Stimulated activated CD8-positive, alpha-beta memory T cell treated with anti-CD3 and anti-CD28 coated beads, Interleukin-7, amount 100 ng/mL, for 1 hour (primary cell): ENCODE measurements at regions not wholly inside any gene's neighbourhood (a gene's known extent, or its start where the extent isn't known, plus 50 kb on each side); places are given as distances from the start of the nearest gene placed in this dataset.
"Not testable (repeated sequence)": the region's sequence is repeated elsewhere in the genome, so short reads cannot be mapped to it uniquely, and the experiment has no call there.

Experiments
- DNase-seq, 2 donors: peaks; one replicate each; pipeline ENCODE4 v3.0.0-alpha.2; 2020; ENCODE audit warnings: low read depth in 2 of 2

DNA sequence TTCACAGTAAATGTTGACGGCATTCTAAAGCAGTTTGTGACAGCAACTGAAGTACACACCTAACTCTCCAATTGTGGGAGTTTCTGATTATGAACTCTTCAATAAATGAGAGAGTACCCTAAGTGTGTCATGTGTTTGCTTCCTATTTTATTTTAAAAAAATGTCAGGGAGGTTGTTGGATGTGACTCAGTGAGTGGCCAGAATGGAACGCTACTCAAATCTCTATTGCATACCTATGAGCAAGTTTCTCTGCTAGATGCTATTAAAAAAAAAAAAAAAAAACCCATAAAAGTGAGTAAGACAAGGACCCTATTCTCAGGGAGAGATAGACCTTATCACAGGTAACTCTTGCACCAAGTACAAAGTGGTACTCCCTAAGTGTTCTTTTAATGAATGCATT lies 256.6 kb downstream of the BTG1 start:
- no peak for DNase-seq

DNA sequence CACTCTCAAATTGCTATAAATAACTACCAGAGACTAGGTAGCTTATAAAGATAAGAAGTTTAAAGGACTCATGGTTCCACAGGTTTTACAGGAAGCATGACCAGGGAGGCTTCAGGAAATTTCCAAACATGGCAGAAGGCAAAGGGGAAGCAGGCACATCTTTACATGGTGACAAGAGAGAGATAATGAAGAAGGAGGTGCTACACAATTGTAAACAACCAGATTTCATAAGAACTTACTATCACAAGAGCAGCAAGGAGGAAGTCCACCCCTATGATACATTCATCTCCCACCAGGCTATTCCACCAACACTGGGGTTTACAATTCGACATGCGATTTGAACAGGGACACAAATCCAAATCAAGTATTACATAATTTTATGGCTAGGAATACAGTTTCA lies 257.7 kb downstream of the BTG1 start:
- DNase-seq: no peak

DNA sequence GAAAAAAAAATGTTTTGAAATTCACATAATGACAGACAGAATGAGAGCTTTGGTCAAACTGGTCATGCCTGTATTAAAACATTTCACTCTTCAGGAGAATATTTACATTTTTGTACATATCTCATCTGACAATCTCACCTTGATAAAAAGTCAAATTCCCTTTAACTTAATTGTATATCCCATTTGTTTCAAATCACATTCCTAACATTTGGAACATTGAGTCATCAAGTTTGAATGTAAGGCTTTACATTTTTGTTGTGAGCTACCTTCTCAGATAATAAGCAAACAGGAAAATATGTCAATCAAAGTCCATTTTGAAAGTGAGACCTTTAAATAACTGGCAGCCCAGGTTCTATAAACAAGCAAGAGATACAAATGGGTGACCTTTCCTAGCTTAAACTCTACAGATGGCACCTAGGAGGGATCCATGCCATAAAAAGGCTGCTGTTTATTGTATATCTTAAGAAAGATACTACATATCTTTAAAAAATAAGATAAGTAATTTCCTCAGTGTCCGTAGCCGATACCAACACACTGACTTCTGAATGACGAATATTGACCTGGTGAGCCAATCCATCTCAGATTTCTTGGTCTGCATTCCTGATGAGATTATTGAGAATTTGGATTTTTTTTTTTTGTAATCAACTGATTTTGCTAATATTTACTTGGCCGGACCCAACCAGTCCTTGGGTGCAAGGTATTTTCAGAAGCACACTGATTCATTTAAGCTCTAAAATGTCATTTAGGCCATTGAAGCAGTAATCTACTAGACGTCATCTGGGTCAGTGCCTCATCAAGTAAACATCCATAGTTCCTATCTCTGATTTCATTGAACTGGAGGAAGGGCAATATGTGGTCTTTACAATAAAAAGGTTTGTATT lies 259.6 kb downstream of the BTG1 start:
- no peak for DNase-seq

DNA sequence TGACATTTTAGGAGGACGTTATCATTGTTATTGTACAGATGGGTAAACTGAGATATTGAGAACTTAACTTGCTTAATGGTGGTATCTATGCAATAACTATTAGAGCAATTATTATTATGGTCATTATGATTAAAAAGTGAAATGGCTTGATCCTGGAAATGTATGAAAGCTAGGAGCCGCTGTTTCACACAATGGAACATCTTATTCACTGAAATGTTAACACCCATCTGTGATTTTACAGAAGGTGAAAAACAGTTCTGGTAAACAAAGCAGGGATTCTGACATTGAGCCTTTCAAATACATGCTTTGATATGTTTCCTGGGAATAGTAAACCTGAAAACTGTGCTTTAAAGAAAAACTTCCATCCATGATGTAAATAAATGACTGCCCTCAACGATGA lies 261.4 kb downstream of the BTG1 start:
- no peak for DNase-seq

DNA sequence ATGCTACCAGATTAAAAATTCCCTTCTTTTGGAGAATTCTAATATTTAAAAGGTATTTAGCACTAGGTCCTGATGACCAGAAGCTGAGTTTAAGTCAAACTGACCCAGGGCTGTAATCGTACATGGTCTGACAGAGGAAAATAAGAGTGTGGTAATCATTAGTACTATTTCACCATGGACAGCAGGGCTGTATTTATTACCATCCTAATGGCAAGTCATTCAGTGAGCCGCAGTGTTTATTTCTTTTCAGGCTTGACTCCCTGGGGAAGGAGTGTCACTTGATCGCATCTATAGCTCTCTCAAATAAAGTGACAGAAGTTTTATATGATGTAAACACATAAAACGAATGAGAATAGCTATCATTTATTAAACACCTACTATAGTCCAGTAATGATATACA lies 261.8 kb downstream of the BTG1 start:
- DNase-seq: no peak

DNA sequence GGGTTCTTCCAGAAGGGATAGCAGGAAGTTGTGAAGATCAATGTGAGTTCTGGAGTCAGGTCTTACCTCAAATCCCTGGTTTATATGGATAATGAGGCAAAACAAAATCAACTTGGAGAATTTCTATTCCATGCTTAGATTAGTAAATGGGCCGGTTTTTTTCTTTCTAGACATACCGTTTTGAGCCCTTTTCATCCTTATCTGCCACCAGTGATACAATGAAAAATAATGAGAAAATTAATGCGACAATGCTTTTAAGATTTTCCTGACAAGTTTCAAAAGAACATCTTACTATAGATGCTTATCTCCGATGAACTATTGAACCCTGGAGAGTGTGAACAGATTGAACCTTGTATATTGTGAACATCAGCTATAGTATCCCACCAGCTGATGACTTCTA lies 262.7 kb downstream of the BTG1 start:
- no peak for DNase-seq

DNA sequence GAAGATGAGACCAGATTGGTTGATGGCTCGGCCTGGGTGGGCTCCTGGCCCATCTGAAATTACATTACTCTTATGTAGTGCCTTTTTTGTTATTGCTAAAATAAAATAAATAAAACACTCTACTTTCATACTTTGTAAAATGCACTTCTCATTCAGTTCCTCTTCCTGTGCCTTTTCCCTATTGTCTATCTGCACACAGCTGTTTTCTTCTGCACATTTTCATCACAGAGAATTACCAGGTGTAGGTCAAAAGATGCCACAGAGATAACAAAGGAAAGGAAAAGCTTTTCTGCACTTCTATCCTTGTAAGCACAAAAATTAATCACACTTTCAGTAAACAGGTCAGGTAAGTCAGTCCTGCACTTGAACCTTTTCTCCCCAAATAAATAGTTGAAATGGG lies 265.1 kb downstream of the BTG1 start:
- DNase-seq: no peak

DNA sequence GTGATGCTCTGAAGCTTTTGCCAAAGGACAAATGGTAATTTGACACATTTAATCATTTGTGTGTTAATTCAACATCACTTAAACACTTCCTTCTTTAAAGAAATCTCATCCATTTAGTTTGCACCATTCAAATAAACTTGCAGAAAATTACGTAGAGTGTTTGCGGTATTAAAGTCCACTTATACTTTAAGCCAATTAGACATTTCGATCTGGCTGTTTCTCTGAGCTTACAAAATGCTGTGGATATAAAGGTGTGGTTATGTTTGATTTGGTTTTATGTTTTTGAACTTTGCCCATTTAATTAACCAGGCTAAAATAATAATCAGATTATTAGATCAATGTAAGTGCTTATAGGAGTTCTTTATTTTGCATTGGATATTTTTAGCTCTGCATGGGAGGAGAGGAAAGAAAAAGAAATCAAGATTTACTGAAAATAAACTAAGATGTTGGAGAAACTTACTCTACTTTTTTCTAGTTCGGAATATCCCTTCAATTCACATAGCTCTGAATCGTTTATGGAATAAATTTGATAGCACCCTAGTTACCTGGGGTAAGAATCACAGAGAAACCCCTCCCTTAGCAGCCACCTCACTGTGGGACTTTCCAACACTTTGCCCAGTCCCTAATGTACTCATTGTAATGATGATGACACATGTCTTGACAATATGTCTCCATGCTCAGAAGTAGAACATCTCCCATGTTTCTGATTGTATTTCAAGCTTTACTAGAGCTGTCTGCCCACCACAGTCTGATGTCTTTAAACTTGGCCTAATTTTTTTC lies 268.0 kb downstream of the BTG1 start:
- DNase-seq: no peak

DNA sequence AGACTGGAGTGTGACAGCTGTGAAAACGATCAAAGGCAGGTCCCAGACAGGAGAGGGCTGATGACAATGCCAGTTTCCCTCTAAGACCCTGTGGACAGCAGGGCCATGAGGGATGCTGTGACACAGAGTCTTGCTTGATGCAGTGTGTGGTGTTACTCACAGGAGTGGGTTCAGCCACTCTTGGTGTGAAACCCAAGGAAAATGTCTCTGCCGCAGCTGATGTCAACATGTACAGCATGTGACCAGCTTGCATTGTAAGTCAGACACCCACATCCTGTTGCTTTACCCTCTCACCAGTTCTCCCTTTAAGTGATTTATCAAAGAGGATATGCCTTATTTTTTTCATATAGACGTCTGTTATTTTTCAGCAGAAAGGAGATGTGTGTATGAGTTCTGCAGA lies 268.6 kb downstream of the BTG1 start:
- peak; percentile 63 to 70 for DNase-seq

DNA sequence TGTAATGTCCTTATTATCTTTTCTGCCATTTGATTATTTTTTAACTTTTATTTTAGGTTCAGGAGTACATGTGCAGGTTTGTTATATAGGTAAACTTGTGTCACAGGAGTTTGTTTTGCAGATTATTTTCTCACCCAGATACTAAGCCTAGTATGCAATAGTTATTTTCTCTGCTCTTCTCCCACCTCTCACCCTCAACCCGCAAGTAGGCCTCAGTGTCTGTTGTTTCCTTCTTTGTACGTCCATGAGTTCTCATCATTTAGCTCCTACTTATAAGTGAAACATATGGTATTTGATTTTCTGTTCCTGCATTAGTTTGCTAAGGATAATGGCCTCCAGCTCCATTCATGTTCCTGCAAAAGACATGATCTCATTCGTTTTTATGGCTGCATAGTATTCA lies 270.0 kb downstream of the BTG1 start:
- not testable (repeated sequence) for DNase-seq

DNA sequence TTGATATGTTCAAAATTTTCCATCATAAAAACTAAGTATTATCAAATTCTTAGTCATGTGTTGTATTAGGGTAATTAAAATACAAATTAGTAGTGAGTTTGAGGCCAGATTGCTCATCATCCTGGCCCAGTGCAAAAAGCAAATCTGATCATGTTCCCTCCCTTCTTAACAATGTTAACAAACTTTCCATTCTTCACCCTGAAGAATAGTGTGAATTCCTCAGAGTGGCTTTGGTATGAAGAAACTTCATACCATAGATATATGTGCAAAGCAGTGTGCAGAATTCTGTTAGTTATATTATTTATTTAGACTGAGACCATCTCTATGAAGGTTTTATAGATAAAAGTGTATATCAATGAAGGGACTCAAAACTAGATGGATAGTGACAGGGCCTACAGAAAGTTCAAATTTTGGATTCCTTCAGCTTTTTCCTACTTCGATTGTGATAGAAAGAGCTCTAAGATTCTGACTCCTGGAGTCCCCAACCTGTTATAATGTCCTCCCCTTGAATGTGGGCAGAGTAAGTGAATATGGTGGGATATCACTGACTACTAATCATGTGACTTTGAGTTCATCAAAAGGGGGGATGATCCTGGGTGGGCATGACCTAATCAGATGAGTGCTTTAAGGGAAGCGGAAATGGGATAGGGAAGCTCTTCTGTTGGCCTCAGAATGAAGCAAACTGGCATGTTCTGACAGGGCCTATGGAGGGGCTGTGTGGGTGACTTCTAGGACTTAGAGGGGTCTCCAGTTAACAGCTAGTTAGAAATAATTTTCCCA lies 271.4 kb downstream of the BTG1 start:
- DNase-seq: no peak

DNA sequence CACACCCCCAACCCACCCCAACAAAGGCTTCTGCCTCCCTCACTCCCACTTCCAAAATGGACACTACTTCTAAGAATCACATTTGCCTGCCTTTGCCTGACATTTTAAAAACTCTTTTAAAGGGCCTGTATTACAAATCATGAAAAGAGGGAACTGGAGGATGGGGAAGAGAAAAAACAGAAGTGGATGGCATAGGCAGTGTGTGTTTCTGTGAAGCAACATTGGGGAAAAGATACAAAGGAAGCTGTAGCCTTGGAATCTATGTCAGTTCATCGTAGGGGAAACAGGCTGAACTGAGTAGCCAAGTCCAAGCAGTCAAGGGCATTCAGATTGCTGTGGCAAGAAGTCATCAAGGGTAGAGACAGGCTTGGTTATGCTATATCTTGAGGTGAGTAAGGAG lies 273.9 kb downstream of the BTG1 start:
- DNase-seq: no peak

DNA sequence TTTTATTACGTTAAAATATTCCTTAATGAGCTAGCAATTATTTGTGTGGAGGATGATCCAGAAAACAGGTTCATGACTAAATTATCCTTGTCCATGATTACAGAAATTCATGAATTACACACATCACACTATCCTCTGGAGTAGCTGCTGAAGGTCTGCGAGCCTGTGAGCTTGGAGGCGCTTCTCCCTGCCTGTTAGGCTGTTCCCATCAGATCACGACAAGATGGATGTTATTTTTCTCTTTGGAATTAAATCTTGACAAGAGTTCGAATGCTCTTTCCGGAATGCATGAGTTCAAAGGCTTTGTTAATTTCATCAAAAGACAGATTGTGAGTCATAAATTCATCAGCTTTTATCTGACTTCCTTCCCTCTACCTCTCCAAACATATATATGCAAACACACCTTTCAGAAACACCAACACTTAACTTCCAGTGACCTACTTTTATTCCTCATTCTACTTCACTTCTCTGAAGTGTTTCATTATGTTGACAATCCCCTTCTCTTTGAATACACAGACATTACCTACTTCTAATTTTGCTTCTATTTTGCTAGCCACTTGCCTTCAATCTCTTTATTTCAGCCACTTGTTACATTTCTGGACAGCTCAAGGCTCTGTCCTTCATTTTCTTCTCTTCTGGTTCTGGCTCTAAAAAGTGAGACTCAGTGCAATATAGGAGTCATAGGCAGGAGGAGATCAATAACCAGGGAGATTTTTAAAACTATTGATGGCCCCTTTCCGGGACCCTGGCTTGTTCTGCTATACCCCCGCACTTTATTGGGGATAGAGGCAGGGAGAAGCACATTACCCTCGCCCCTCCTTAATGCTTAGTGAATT lies 274.6 kb downstream of the BTG1 start:
- DNase-seq: no peak

DNA sequence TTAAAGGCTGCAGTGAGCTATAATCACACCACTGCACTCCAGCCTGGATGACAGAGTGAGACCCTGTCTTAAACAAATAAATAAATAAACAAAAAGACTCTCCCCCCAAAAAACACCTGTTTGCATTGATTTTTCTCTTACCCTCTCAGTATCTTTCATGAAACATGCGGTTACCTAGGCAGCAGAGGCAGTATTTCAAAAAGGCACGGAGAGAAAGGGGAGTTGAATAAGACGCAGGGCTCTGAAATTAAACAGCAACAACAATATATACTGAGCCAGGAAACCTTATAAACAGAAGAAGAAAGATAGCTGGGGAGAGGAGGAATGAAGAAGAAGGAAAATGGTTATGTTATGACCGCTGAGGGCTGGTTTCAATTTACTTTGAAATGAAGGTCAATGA lies 277.6 kb downstream of the BTG1 start:
- DNase-seq: no peak

DNA sequence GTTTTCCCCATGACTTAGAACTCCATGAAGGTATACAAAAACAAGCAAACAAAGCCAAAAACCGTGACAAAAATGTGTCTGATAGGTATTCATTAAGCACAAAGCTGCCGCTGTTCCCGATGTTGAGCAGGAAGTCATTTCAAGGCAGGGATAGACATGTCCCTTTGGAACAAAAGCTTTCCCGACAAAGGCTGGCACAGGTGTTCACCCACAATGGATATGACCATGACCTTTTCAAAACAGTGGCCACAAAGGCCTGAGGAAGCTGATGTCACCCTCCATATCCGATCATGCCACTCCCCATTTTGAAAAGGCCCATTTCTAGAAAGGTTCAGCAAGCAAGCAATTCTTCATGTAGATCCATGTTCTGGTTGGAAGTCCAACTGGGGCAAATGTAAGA lies 279.1 kb downstream of the BTG1 start:
- DNase-seq: no peak

DNA sequence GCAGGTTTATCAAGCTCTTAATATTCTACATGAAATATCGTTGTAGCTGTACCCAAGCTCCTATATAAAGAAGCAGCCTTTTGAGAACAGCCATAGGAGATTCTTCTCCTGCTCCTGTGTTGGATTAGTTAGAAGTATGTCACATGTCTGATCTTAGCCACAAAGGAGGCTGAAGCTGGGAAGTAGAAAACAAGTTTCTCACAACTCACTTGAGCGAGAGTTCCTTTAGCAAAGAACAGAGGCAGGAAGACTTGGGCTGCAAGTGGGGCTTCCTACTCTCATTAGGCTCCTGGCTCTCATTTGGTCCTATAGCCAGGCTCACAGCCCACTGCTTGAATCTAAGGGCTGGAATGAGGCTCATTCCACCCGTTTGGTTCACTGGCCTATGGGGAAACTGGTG lies 281.9 kb downstream of the BTG1 start:
- DNase-seq: no peak

DNA sequence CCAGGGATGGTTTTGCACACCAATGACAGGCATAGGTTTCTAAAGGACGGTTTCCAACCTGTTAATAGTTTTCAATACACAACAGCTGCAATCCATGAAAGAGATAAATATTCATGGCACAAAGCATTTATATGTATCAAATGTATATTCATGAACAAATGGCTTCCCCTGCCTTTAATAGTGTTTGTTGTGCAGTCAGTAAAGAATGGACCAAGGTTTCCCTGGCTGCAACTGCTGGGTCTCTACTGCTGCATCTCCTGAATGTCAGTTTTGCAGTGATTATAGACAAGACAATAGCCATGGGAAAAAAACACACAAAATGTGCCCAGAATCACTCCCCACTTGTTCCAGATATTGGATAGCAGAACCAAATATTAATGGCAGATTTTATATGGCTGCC lies 284.1 kb downstream of the BTG1 start:
- no peak for DNase-seq

DNA sequence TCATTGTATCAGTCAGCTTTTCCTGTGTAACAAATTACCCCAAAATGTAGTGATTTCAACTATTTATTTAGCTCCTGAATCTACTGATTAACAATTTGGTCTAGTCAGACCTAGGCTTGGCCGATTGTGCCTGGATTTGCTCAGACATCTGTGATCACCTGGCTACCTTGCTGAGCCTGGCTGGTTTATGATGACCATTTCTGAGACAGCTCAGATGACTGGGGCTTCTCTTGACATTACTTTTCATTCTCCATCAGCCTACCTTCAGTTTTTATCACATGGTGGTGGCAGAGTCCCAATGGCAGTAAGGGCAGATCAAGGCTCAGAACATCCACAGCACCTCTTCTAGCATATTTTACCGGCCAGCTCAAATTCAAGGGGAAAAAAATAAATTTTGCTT lies 286.3 kb downstream of the BTG1 start:
- no peak for DNase-seq

DNA sequence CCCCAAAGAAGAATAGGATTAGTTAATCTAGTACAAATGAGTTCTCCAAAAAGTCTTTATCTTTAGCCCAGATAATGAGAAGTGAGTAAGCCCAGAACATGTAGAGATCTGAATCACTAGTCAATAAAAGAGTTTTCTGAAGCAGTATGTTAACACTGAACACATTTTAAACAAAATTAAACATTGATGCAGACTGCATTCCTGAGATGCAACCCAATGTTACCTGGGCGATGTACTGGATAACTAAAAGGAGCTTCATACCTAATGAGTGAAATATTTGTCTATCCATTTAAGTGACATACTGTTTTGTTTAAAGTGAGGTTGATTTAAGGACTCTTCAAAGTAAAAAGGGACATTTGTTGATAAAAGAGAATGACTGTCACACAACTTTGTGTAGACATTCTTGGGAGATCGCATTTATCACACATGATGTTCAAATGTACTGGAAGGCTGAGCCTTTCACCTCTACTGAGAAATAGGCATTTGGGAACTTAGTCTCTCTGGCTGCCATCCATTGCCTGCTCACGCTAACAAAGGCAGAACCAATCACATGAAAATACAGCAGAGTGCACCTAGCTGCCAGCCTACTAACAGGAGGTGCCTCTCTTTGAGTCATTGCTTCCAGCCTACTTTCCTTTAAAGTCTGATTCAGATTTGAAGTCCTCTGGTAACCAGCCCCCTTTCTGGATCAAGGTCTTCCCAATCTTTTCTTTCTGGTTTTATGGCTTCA lies 287.7 kb downstream of the BTG1 start:
- no peak for DNase-seq

DNA sequence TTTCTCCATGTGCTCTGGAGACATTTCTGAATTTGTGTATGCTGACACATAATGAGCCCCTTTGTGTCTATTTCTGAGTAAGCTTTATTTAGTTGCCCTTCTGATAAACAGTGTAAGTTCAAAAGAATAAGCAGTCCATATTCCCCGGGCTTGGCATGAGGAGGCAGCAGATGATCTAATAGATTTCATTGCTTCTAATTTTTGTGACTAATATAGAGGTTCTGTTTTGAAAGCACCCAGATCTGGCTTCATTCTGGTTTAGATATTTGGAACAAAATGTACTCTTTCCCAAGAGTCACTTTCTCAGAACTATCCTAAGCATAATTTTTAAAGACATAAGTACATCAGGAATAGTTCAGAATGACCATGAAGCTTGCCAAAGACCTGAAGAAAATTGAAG lies 290.9 kb downstream of the BTG1 start:
- DNase-seq: no peak
